ENCODE measurements at regions not wholly inside any gene's neighbourhood (a gene's known extent, or its start where the extent isn't known, plus 50 kb on each side); places are given as distances from the start of the nearest gene placed in this dataset.
"Not testable (repeated sequence)": the region's sequence is repeated elsewhere in the genome, so short reads cannot be mapped to it uniquely, and the experiment has no call there.

DNA sequence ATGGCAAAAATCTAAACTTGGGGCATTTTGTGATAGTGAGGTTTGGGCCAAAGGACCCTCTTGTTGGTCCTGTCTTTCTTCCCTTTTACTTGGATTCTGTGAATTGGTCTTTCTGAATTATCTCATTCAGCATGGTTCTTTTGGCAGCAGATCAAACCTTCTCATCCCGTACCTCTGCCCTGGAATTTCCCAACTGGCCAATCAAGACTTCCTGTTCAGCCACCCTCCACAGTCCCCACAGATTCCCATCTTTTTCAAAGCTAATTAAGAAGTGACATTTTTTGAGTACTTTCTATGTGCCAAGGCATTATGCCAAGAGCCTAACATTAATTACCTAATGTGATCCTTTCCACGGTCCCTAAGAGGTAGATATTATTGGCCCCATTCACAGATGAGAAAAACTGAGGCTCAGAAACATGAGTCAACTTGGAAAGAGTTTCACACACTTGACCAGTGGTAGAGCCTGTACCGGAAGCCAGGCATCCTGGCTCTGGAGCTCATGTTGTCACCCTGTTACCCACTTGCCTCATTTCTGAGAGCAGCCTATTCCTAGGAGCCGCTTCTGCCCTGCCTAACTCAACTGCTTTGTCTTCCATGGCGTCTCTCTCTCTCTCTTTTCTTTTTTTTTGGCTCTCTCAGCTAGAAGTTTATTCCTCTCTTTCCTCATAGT lies 135.9 kb downstream of the C12orf75 start:
- no peaks in the 10 kb centered on the region for H3K4me1 Mint-ChIP-seq (ENCODE audit: low read depth)
- DNase-seq = no peak
- ATAC-seq = no peak
- peaks cover 8% of the 10 kb centered on the region for H3K27me3 Mint-ChIP-seq (ENCODE audit: low read depth)
- no peaks in the 10 kb centered on the region for H3K36me3 Mint-ChIP-seq (ENCODE audit: insufficient read depth)
- no peaks in the 10 kb centered on the region for H3K9me3 Mint-ChIP-seq
- H3K4me3 Mint-ChIP-seq = no peak overlapping the region

- H3K36me3 Mint-ChIP-seq (ENCODE audit: insufficient read depth) = no peaks in the 10 kb centered on the region
- H3K27me3 Mint-ChIP-seq (ENCODE audit: low read depth) = peaks cover 8% of the 10 kb centered on the region
These were observed 136.6 kb downstream of the C12orf75 start for GRCh38 chr12:105466901-105467598.

DNA sequence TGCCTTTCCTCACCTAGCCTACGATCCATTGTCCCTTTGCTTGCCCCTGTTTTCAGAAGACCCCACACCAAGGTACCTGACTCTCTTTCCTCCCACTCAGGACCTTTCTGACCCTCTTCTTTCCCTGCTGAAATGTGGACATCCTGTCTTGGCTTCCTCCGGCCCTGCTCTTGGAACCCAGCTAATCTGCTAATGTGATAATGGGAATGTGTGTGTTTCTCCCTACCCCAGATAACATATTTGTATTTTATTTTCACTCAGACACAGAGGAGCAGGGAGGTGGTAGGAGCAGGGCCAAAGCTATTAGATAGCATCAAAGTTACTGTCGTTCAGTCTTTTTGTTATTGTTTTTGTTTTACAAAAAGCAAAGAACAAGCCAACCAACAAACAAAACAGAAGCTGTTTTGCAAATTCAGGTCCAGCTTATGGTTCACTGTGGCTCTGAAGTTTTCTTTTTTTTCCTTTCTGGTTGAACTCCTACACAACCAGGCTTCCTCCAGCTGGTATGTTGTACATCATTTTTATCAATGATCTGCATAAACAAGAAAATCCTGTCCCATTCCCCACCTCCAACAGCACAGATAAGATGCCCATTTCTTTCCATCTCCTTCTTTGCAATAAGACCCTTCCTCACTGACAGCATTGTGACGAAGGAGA lies 137.3 kb downstream of the C12orf75 start:
- DNase-seq (no peak), ATAC-seq (no peak)
- no peaks in the 10 kb centered on the region for H3K4me1 Mint-ChIP-seq (ENCODE audit: low read depth)
- H3K4me3 Mint-ChIP-seq = no peak overlapping the region
- no peaks in the 10 kb centered on the region for H3K9me3 Mint-ChIP-seq
- H3K27me3 Mint-ChIP-seq (ENCODE audit: low read depth) = peaks cover 8% of the 10 kb centered on the region
- no peaks in the 10 kb centered on the region for H3K36me3 Mint-ChIP-seq (ENCODE audit: insufficient read depth)

More at GRCh38 chr12:105466901-105467598, 136.6 kb downstream of the C12orf75 start:
- DNase-seq (no peak), ATAC-seq (no peak)
- Mint-ChIP-seq H3K4me1 (ENCODE audit: low read depth) (no peaks in the 10 kb centered on the region), H3K9me3 (no peaks in the 10 kb centered on the region), H3K4me3 (no peak overlapping the region)

- Mint-ChIP-seq H3K27me3 (ENCODE audit: low read depth) (peaks cover 8% of the 10 kb centered on the region), H3K36me3 (ENCODE audit: insufficient read depth) (no peaks in the 10 kb centered on the region), H3K4me1 (ENCODE audit: low read depth) (no peaks in the 10 kb centered on the region), H3K4me3 (no peak overlapping the region), H3K9me3 (no peaks in the 10 kb centered on the region)
- no peak for DNase-seq
- ATAC-seq = no peak
These were observed 138.0 kb downstream of the C12orf75 start for GRCh38 chr12:105468464-105468863.

DNA sequence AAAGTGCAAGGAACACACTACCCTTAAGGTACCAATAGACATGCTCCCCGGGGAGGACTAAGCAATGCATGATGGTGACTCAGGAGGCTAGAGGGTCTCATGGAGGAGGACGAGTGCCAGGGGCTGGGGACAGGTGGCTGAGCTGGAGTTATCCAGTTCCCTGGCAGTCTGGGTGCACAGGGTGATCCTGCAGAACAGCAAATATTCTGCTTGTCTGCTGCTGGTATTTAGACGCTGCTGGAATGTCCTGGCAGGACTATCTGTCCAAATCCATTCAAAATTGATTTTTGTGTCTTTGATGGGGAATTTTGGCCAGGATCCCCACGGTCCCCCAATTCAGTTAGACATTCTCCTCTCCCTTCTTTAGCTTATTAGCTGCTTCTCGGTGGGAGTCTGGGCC lies 138.7 kb downstream of the C12orf75 start:
- Mint-ChIP-seq H3K36me3 (ENCODE audit: insufficient read depth) (no peaks in the 10 kb centered on the region), H3K4me1 (ENCODE audit: low read depth) (no peaks in the 10 kb centered on the region), H3K27me3 (ENCODE audit: low read depth) (peaks cover 10% of the 10 kb centered on the region), H3K9me3 (no peaks in the 10 kb centered on the region), H3K4me3 (no peak overlapping the region)
- DNase-seq (no peak), ATAC-seq (no peak)

GRCh38 chr12:105469701-105470100 lies 139.2 kb downstream of the C12orf75 start:
- H3K4me1 Mint-ChIP-seq (ENCODE audit: low read depth) = no peaks in the 10 kb centered on the region
- H3K4me3 Mint-ChIP-seq = no peak overlapping the region
- DNase-seq (no peak), ATAC-seq (no peak)
- no peaks in the 10 kb centered on the region for H3K9me3 Mint-ChIP-seq
- H3K36me3 Mint-ChIP-seq (ENCODE audit: insufficient read depth) = no peaks in the 10 kb centered on the region
- H3K27me3 Mint-ChIP-seq (ENCODE audit: low read depth) = peaks cover 7% of the 10 kb centered on the region

- Mint-ChIP-seq H3K4me3 (no peak overlapping the region), H3K9me3 (no peaks in the 10 kb centered on the region), H3K27me3 (ENCODE audit: low read depth) (peaks cover 7% of the 10 kb centered on the region), H3K4me1 (ENCODE audit: low read depth) (no peaks in the 10 kb centered on the region), H3K36me3 (ENCODE audit: insufficient read depth) (no peaks in the 10 kb centered on the region)
- ATAC-seq = no peak
- DNase-seq = no peak
These were observed 139.6 kb downstream of the C12orf75 start for GRCh38 chr12:105470102-105470501.

GRCh38 chr12:105470601-105471000 lies 140.1 kb downstream of the C12orf75 start:
- no peaks in the 10 kb centered on the region for H3K9me3 Mint-ChIP-seq
- H3K4me1 Mint-ChIP-seq (ENCODE audit: low read depth) = no peaks in the 10 kb centered on the region
- DNase-seq = no peak
- peaks cover 6% of the 10 kb centered on the region for H3K27me3 Mint-ChIP-seq (ENCODE audit: low read depth)
- ATAC-seq = no peak
- H3K4me3 Mint-ChIP-seq = no peak overlapping the region
- H3K36me3 Mint-ChIP-seq (ENCODE audit: insufficient read depth) = no peaks in the 10 kb centered on the region

DNA sequence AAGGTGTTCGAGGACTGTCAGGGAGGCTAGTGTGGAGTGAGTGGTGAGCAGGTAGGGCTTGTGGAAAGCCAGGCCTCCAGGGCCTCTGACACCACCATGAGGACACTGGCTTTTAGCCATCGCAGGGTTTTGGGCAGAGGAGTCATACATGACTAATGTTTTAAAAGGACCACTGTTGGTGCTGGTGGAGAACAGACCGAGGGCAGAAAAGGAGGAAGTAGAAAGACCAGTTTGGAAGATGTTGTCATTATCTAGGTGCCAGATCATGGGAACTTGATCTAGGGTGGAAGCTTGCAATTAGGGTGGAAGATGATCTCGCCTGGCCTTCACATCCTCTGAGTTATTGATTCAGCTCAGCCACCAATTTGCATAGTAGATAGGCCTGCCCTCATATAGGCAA lies 144.2 kb downstream of the C12orf75 start:
- H3K4me1 Mint-ChIP-seq (ENCODE audit: low read depth) = no peaks in the 10 kb centered on the region

GRCh38 chr12:105476616-105477015 lies 146.1 kb downstream of the C12orf75 start:
- Mint-ChIP-seq H3K36me3 (ENCODE audit: insufficient read depth) (no peaks in the 10 kb centered on the region), H3K27me3 (ENCODE audit: low read depth) (peaks cover 2% of the 10 kb centered on the region), H3K4me3 (no peak overlapping the region), H3K9me3 (no peaks in the 10 kb centered on the region), H3K4me1 (ENCODE audit: low read depth) (no peaks in the 10 kb centered on the region)
- DNase-seq (no peak), ATAC-seq (no peak)

More for the DNA sequence above, 144.2 kb downstream of the C12orf75 start:
- ATAC-seq (no peak), DNase-seq (no peak)
- Mint-ChIP-seq H3K27me3 (ENCODE audit: low read depth) (peaks cover 2% of the 10 kb centered on the region), H3K9me3 (no peaks in the 10 kb centered on the region), H3K36me3 (ENCODE audit: insufficient read depth) (no peaks in the 10 kb centered on the region), H3K4me3 (no peak overlapping the region)

DNA sequence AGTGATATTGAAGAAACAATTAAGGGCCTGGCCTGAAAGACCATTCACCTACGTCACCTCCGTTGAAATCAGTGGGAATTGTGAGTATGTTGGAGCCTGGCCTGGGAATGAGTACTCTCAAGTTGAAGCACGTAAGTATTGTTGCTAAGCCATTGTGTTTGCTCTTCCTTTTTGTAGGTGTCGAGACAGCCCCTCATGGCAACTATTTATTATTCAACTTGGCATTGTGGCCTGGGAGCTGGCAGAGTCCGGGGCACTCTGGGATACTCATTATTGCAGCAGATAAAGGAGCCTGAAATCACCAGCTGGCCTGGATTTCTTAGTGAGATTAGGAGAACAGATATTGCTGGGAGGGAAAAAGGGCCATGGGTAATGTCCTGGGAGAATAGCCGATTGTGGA lies 147.4 kb downstream of the C12orf75 start:
- Mint-ChIP-seq H3K4me3 (no peak overlapping the region), H3K27me3 (ENCODE audit: low read depth) (peaks cover 2% of the 10 kb centered on the region), H3K4me1 (ENCODE audit: low read depth) (no peaks in the 10 kb centered on the region), H3K9me3 (no peaks in the 10 kb centered on the region), H3K36me3 (ENCODE audit: insufficient read depth) (no peaks in the 10 kb centered on the region)
- DNase-seq (no peak), ATAC-seq (no peak)

DNA sequence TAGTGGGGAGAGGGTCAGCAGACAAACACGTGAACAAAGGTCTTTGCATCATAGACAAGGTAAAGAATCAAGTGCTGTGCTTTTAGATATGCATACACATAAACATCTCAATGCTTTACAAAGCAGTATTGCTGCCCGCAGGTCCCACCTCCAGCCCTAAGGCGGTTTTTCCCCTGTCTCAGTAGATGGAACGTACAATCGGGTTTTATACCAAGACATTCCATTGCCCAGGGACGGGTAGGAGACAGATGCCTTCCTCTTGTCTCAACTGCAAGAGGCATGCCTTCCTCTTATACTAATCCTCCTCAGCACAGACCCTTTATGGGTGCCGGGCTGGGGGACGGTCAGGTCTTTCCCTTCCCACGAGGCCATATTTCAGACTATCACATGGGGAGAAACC lies 148.3 kb downstream of the C12orf75 start:
- not testable (repeated sequence) for DNase-seq; H3K27me3 Mint-ChIP-seq (ENCODE audit: low read depth)

DNA sequence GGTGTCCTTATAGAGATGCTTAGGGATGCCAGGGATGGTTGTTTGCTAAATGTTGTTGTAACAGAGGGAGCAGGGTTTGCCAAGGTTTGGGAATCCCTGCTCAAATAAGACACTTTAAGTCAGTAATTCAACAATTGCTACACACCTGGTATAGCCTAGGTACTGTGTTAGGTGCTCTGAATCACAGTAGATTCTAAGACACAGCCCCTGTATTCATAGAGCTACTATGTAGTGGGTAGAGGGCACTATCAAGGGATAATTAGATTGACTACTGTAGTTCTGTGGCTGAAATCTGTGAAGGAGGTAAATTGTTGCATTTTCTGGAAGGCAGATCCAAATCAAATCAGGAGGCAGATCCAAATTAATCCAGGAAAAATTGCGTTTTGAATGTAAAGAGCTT lies 149.2 kb downstream of the C12orf75 start:
- no peak overlapping the region for H3K4me3 Mint-ChIP-seq
- ATAC-seq (no peak), DNase-seq (no peak)
- H3K9me3 Mint-ChIP-seq = no peaks in the 10 kb centered on the region
- no peaks in the 10 kb centered on the region for H3K36me3 Mint-ChIP-seq (ENCODE audit: insufficient read depth)
- peaks cover 3% of the 10 kb centered on the region for H3K27me3 Mint-ChIP-seq (ENCODE audit: low read depth)
- no peaks in the 10 kb centered on the region for H3K4me1 Mint-ChIP-seq (ENCODE audit: low read depth)

More for the DNA sequence above, 148.3 kb downstream of the C12orf75 start:
- H3K4me3 Mint-ChIP-seq; ATAC-seq; H3K36me3 Mint-ChIP-seq (ENCODE audit: insufficient read depth); H3K4me1 Mint-ChIP-seq (ENCODE audit: low read depth); H3K9me3 Mint-ChIP-seq: not testable (repeated sequence)

- peaks cover 3% of the 10 kb centered on the region for H3K27me3 Mint-ChIP-seq (ENCODE audit: low read depth)
- H3K4me1 Mint-ChIP-seq (ENCODE audit: low read depth) = no peaks in the 10 kb centered on the region
- H3K36me3 Mint-ChIP-seq (ENCODE audit: insufficient read depth) = no peaks in the 10 kb centered on the region
- no peak overlapping the region for H3K4me3 Mint-ChIP-seq
- DNase-seq (no peak), ATAC-seq (no peak)
- H3K9me3 Mint-ChIP-seq = no peaks in the 10 kb centered on the region
These were observed 149.7 kb downstream of the C12orf75 start for GRCh38 chr12:105480162-105480561.

Data from activated T-cell treated with anti-CD3 and anti-CD28 coated beads, Interleukin-2, amount 50 U/mL, for 4 hours (primary cell).